Calu3 (cell line): ENCODE measurements at regions not wholly inside any gene's neighbourhood (a gene's known extent, or its start where the extent isn't known, plus 50 kb on each side); places are given as distances from the start of the nearest gene placed in this dataset.

Experiments
- BruUV-seq: library from RNA; stranded (reverse); fragments of 400-500 nt; replicated peaks from 2 replicates; lab custom pipeline; 2021; lab: Mats Ljungman, UMichigan
- CTCF ChIA-PET: fragments of 300-600 bp; sonication (Branson Sonifier 250); formaldehyde crosslinking; loops from one replicate; lab custom pipeline; 2022; ENCODE audit warnings: antibody characterized with exemption; lab: Charles Lee
- DNase-seq: peaks from one replicate; pipeline ENCODE4 v3.0.0; 2022
- H3K27ac Mint-ChIP-seq: one replicate; pipeline ENCODE4 v1.8.0; 2022; ENCODE audit warnings: mixed read lengths; ENCODE audit not compliant: unreplicated experiment
- H3K27me3 Mint-ChIP-seq: one replicate; pipeline ENCODE4 v1.8.0; 2022; ENCODE audit warnings: mixed read lengths; ENCODE audit not compliant: unreplicated experiment
- H3K36me3 Mint-ChIP-seq: one replicate; pipeline ENCODE4 v1.8.0; 2022; ENCODE audit warnings: mild to moderate bottlenecking, moderate library complexity, mixed read lengths; ENCODE audit not compliant: insufficient read depth, unreplicated experiment
- H3K4me1 Mint-ChIP-seq: one replicate; pipeline ENCODE4 v1.8.0; 2022; ENCODE audit warnings: mild to moderate bottlenecking, low read depth, mixed read lengths; ENCODE audit not compliant: unreplicated experiment
- H3K4me3 Mint-ChIP-seq: one replicate; pipeline ENCODE4 v1.8.0; 2022; ENCODE audit warnings: mild to moderate bottlenecking, low read depth, moderate library complexity, mixed read lengths; ENCODE audit not compliant: unreplicated experiment
- H3K9me3 Mint-ChIP-seq: one replicate; pipeline ENCODE4 v1.8.0; 2022; ENCODE audit warnings: low read depth, mixed read lengths; ENCODE audit not compliant: unreplicated experiment
- CTCF ChIP-seq: fragments of 200-600 bp; IDR thresholded peaks from one replicate; pipeline ENCODE4 v1.8.0; 2022; ENCODE audit warnings: antibody characterized with exemption; ENCODE audit not compliant: unreplicated experiment
- intact Hi-C: fragments of 100-400 bp; cut with micrococcal nuclease; formaldehyde crosslinking; loops from one replicate; pipeline ENCODE4 v1.10.0; 2022; ENCODE audit not compliant: unreplicated experiment

GRCh38 chr11:116420770-116421528 is 351.8 kb downstream of the BUD13 start:
- Mint-ChIP-seq H3K4me3 (no peak overlapping the region), H3K4me1 (no peaks in the 10 kb centered on the region), H3K9me3 (no peaks in the 10 kb centered on the region), H3K27me3 (peaks cover 28% of the 10 kb centered on the region), H3K27ac (no peak overlapping the region), H3K36me3 (no peaks in the 10 kb centered on the region)
- intact Hi-C loops = no loop called here
- no peak for TF ChIP-seq CTCF
- BruUV-seq = no TSS peak
- CTCF ChIA-PET = no interaction called here
- DNase-seq = peak; percentile 31

- intact Hi-C loops = no loop called here
- H3K4me1 Mint-ChIP-seq = no peaks in the 10 kb centered on the region
- H3K9me3 Mint-ChIP-seq = no peaks in the 10 kb centered on the region
- H3K36me3 Mint-ChIP-seq = no peaks in the 10 kb centered on the region
- TF ChIP-seq CTCF = no peak
- CTCF ChIA-PET = interaction anchor here (0.7 kb wide), 1 partner anchor 652 kb away, joined by 6 read pairs; no protein-coding TSS in a partner anchor
- peaks cover 28% of the 10 kb centered on the region for H3K27me3 Mint-ChIP-seq
- DNase-seq = no peak
- H3K27ac Mint-ChIP-seq = no peak overlapping the region
- no peak overlapping the region for H3K4me3 Mint-ChIP-seq
- no TSS peak for BruUV-seq
Observed at GRCh38 chr11:116420030-116420429, 352.8 kb downstream of the BUD13 start.

- Mint-ChIP-seq H3K27me3 (peaks cover 28% of the 10 kb centered on the region), H3K27ac (no peak overlapping the region), H3K9me3 (no peaks in the 10 kb centered on the region), H3K4me3 (no peak overlapping the region), H3K36me3 (no peaks in the 10 kb centered on the region), H3K4me1 (no peaks in the 10 kb centered on the region)
- intact Hi-C loops = no loop called here
- no peak for DNase-seq
- CTCF ChIA-PET = no interaction called here
- no TSS peak for BruUV-seq
- TF ChIP-seq CTCF = no peak
Observed at GRCh38 chr11:116418388-116419041, 354.3 kb downstream of the BUD13 start.

- TF ChIP-seq CTCF = no peak
- no TSS peak for BruUV-seq
- Mint-ChIP-seq H3K4me1 (peaks cover 14% of the 10 kb centered on the region), H3K36me3 (peaks cover 10% of the 10 kb centered on the region), H3K27ac (no peak overlapping the region), H3K4me3 (no peak overlapping the region), H3K9me3 (no peaks in the 10 kb centered on the region), H3K27me3 (peaks cover 20% of the 10 kb centered on the region)
- DNase-seq = no peak
- CTCF ChIA-PET = no interaction called here
- intact Hi-C loops = no loop called here
Observed at GRCh38 chr11:116416852-116417251, 355.9 kb downstream of the BUD13 start.
